Renal cortical epithelial cell (primary cell): ENCODE measurements at regions not wholly inside any gene's neighbourhood (a gene's known extent, or its start where the extent isn't known, plus 50 kb on each side); places are given as distances from the start of the nearest gene placed in this dataset.

ENCODE experiments used
- DNase-seq: peaks from one replicate; pipeline ENCODE4 v3.0.0-alpha.2; 2011; ENCODE audit warnings: low read depth

- DNase-seq: no peak
These were observed 746.4 kb downstream of the BRD1 start for GRCh38 chr22:49081261-49081666.

GRCh38 chr22:49080631-49081030, 747.0 kb downstream of the BRD1 start:
- no peak for DNase-seq

GRCh38 chr22:49079743-49080500, 747.8 kb downstream of the BRD1 start:
- DNase-seq: no peak

GRCh38 chr22:49079027-49079725, 748.5 kb downstream of the BRD1 start:
- DNase-seq: no peak

GRCh38 chr22:49078076-49078710, 749.5 kb downstream of the BRD1 start:
- no peak for DNase-seq

- no peak for DNase-seq
These were observed 750.1 kb downstream of the BRD1 start for GRCh38 chr22:49077586-49077985.

- no peak for DNase-seq
These were observed 750.7 kb downstream of the BRD1 start for GRCh38 chr22:49077036-49077393.

GRCh38 chr22:49076300-49077035, 751.2 kb downstream of the BRD1 start:
- DNase-seq: no peak

GRCh38 chr22:49075150-49075549, 752.5 kb downstream of the BRD1 start:
- no peak for DNase-seq

- DNase-seq: no peak
These were observed 753.7 kb downstream of the BRD1 start for GRCh38 chr22:49073873-49074417.

GRCh38 chr22:49072996-49073645, 754.6 kb downstream of the BRD1 start:
- no peak for DNase-seq

GRCh38 chr22:49070501-49070900, 757.2 kb downstream of the BRD1 start:
- no peak for DNase-seq

GRCh38 chr22:49068861-49069500, 758.7 kb downstream of the BRD1 start:
- no peak for DNase-seq

- DNase-seq: no peak
These were observed 760.2 kb downstream of the BRD1 start for GRCh38 chr22:49067504-49067903.

- no peak for DNase-seq
These were observed 761.1 kb downstream of the BRD1 start for GRCh38 chr22:49066619-49067018.

- no peak for DNase-seq
These were observed 762.8 kb downstream of the BRD1 start for GRCh38 chr22:49064836-49065235.

GRCh38 chr22:49063545-49063890, 764.2 kb downstream of the BRD1 start:
- no peak for DNase-seq

- no peak for DNase-seq
These were observed 764.7 kb downstream of the BRD1 start for GRCh38 chr22:49062802-49063544.

- no peak for DNase-seq
These were observed 765.4 kb downstream of the BRD1 start for GRCh38 chr22:49062155-49062801.

- DNase-seq: no peak
These were observed 769.8 kb downstream of the BRD1 start for GRCh38 chr22:49057910-49058309.
